A549 (cell line): ENCODE measurements at regions not wholly inside any gene's neighbourhood (a gene's known extent, or its start where the extent isn't known, plus 50 kb on each side); places are given as distances from the start of the nearest gene placed in this dataset.

ENCODE experiments used
- CEBPB ChIP-seq, 2 experiments: fragments of >200 bp in 1 of 2; sonication (Bioruptor Twin) in 1 of 2; formaldehyde crosslinking in 1 of 2; IDR thresholded peaks; 2 replicates each; pipeline ENCODE4 v1.6.1; 2012 to 2016
- CHD4 ChIP-seq: fragments of 200-600 bp; sonication (generic); IDR thresholded peaks from 2 replicates; pipeline ENCODE4 v1.6.1; 2016; ENCODE audit warnings: antibody characterized with exemption, mild to moderate bottlenecking, borderline replicate concordance
- CTCF ChIP-seq: fragments of >200 bp; sonication (Bioruptor Twin); formaldehyde crosslinking; IDR thresholded peaks from 3 replicates; pipeline ENCODE4 v1.5.1; 2016
- EP300 ChIP-seq, 2 experiments: fragments of >200 bp; sonication (Bioruptor Twin); formaldehyde crosslinking; IDR thresholded peaks; 2 replicates in 1 of 2; 3 replicates in 1 of 2; pipeline ENCODE4 v1.6.1; 2016 to 2017
- ESRRA ChIP-seq: fragments of 150-350 bp; IDR thresholded peaks from 2 replicates; pipeline ENCODE4 v1.6.1; 2014; ENCODE audit warnings: mild to moderate bottlenecking, low read length, borderline replicate concordance
- KDM5A ChIP-seq: fragments of 200-600 bp; sonication (generic); IDR thresholded peaks from 2 replicates; pipeline ENCODE4 v1.6.1; 2016; ENCODE audit warnings: antibody characterized with exemption, mild to moderate bottlenecking
- MAX ChIP-seq: IDR thresholded peaks from 2 replicates; pipeline ENCODE4 v1.6.1; 2012
- NR3C1 ChIP-seq: fragments of >200 bp; sonication (Bioruptor Twin); formaldehyde crosslinking; IDR thresholded peaks from 3 replicates; pipeline ENCODE4 v1.6.1; 2017
- POLR2A ChIP-seq: IDR thresholded peaks from 2 replicates; pipeline ENCODE4 v1.6.1; 2012; ENCODE audit warnings: mild to moderate bottlenecking, low read length
- RAD21 ChIP-seq, 2 experiments: fragments of >200 bp in 1 of 2; sonication (Bioruptor Twin) in 1 of 2; formaldehyde crosslinking in 1 of 2; IDR thresholded peaks in 1 of 2; conservative IDR thresholded peaks in 1 of 2; 2 replicates in 1 of 2; 3 replicates in 1 of 2; pipeline ENCODE4 v1.6.1; 2012 to 2018; ENCODE audit warnings: inconsistent platforms in 1 of 2
- REST ChIP-seq: fragments of 200-600 bp; sonication (generic); IDR thresholded peaks from 2 replicates; pipeline ENCODE4 v1.6.1; 2016; ENCODE audit warnings: antibody characterized with exemption, mild to moderate bottlenecking, moderate library complexity
- SREBF2 ChIP-seq: fragments of 450-650 bp; IDR thresholded peaks from 2 replicates; pipeline ENCODE4 v1.6.1; 2014; ENCODE audit warnings: mild to moderate bottlenecking, moderate library complexity
- USF2 ChIP-seq: fragments of 450-650 bp; IDR thresholded peaks from 2 replicates; pipeline ENCODE4 v1.6.1; 2014; ENCODE audit warnings: antibody characterized with exemption
- ZSCAN20 ChIP-seq: fragments of 250-450 bp; sonication (Bioruptor Pico); IDR thresholded peaks from 2 replicates; pipeline ENCODE4 v1.8.0; 2022; ENCODE audit warnings: mild to moderate bottlenecking, moderate library complexity

- no peak for TF ChIP-seq MAX
- no peak for TF ChIP-seq POLR2A
- TF ChIP-seq NR3C1 = no peak
- TF ChIP-seq USF2 = no peak
- TF ChIP-seq CTCF = no peak
- no peak for TF ChIP-seq CEBPB (IDR thresholded peaks at IDR 0.05)
- TF ChIP-seq ESRRA = no peak
- TF ChIP-seq RAD21 (conservative IDR thresholded peaks at IDR 0.05 in 1 of 2, IDR thresholded peaks at IDR 0.05 in 1 of 2) = no peak
- TF ChIP-seq SREBF2 = no peak
- TF ChIP-seq REST = no peak
- no peak for TF ChIP-seq EP300 (IDR thresholded peaks at IDR 0.05)
- no peak for TF ChIP-seq KDM5A
- TF ChIP-seq CHD4 = no peak
- TF ChIP-seq ZSCAN20 (CRISPR knock-in tag) = no peak
These were observed 574.3 kb upstream of the PCDH20 start for GRCh38 chr13:61989978-61990377.
